NCI-H510A treated with DMSO at 0.1 percent for 48 hours (cell line): ENCODE measurements at regions not wholly inside any gene's neighbourhood (a gene's known extent, or its start where the extent isn't known, plus 50 kb on each side); places are given as distances from the start of the nearest gene placed in this dataset.
A peak's percentile ranks its signal among the peaks of the same experiment; 100 is the strongest.
"Not testable (repeated sequence)": the region's sequence is repeated elsewhere in the genome, so short reads cannot be mapped to it uniquely, and the experiment has no call there.

Experiments
- DNase-seq: peaks from one replicate; lab custom pipeline; 2025; lab: John Stamatoyannopoulos, UW

DNA sequence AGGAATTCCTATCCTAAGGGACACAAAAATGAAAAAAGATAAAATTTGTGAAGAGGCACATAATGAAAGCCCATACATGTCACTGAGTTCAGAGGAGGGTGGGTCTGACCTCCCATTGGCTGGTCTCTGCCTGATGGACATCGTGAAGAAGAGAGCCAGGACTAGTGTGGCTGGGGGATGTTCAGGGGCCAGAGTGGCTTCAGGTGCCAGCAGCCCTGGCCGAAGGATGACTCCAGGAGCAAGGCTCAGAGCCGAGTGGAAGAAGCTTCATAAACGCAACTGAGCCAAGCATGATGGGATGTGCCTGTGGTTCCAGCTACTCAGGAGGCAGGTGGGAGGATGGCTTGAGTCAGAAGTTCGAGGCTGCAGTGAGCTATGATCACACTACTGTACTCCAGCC is 56.9 kb upstream of the ATP5PO start:
- DNase-seq: no peak

DNA sequence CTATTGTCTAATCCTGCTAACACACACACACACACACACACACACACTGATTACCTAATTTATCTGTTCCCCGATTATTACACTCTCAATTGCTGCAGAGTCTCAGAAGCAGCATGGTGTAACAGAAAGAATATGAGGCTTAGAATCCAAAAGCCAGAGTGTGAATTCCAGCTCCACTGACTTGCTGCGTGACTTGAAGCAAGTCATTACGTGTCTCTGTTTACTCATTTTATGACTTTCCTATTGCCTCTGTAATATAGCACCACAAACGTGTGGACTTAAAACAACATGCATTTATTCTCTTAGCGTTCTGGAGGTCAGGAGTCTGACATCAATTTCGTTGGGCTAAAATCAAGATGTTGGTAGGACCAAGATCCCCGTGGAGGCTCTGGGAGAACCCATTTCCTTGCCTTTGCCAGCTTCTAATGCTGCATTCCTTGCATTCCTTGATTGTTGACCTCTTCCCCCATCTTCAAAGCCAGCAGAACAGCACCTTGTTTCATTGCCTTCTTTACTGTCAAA is 55.9 kb upstream of the ATP5PO start:
- peak; percentile 11 for DNase-seq

DNA sequence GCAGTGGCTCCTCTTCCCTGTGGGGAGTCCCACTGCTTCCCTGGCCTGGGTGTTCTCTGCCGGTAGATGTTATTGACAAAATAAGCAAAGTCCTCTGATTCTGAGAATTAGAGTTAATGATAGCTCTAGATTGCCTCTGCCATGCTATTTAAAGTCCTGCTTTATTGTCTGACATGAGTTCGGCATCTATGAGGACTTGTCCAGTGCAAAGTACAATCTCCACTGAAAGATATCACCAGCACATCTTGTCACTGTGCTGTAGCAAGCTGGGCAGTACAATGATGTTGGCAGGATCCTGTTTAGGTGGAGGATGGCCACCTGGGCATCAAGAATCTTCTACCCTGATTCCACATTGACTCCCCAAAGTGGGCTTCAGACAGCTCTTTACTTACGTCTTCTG is 54.0 kb upstream of the ATP5PO start:
- no peak for DNase-seq

DNA sequence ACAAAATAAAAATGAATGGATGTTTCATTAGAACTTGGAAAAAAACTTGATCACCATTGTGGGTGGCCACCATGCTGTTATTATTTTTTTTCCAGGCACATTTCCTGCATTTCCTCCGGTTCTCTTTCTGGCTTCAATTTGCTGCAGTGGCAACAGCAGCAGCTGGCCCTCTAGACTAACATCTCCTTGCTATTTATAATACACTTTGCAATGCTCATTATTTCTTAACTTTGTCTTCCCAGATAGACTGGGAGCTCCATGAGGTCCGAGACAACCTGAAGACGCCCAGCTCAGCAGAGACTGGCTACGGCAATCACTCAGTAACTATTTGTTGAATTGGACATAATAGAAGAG is 53.4 kb upstream of the ATP5PO start:
- DNase-seq: no peak

DNA sequence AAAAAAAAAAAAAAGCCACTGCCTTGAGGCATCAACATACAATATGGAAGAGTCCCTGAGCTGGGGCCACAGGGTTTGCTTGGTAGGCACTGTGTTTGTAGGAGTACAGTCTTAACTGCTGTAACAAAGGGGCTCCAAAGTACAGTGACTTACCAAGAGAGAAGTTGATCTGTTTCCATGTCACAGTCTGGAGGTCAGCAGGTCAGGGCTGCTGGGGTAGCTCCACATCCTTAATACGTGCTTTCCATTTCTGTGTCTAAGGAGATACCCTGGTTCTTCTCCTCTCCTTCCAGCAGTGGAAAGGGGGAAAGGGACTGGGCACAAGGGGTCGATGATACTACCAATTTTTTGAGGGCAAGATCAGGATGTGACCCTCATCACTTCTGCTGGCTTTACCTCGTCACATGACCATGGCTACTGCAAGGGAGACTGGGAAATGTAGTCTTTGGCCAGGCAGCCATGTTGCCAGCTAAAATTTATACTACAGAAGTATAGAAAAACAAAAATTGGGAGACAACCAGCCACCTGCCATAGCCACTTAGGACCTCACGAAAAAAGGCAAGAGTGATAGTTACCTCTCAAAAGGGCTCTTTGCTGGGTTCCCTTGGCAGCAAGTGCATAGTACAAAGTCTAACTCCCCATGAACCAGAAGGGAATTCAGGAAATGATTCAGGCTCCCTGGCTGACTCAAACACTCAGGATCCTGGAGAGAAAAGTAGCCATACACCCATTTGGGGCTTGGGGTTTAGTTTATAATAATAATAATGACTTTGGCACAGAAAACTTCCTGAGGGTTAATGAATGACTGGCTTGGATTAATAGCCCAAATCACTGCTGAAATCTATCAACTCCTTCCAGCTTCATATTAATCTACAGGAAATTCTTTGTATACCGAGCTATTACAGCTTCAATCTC is 52.7 kb upstream of the ATP5PO start:
- DNase-seq: no peak

DNA sequence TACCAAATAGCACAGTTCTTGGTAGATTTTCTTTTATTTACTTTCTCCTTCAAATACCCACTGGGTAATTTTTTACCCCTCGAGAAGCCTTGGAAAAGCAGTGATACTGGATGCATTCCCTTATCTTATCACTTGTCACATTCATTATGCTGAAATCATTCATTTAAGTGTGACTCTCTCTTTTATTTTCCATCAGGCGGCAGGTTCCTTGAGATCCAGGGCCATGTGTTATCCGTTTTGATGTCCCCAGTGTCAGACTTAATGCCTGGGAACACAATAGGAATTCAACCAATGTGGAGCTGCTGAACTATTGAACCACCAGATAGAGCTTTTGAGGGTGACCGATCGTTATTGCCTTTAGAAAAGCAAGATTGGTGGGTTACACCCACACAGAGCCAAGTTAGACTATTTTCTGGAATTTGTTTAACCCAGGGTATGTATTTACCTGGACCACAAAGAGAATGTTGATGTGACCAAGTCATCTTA is 51.5 kb upstream of the ATP5PO start:
- DNase-seq: no peak

DNA sequence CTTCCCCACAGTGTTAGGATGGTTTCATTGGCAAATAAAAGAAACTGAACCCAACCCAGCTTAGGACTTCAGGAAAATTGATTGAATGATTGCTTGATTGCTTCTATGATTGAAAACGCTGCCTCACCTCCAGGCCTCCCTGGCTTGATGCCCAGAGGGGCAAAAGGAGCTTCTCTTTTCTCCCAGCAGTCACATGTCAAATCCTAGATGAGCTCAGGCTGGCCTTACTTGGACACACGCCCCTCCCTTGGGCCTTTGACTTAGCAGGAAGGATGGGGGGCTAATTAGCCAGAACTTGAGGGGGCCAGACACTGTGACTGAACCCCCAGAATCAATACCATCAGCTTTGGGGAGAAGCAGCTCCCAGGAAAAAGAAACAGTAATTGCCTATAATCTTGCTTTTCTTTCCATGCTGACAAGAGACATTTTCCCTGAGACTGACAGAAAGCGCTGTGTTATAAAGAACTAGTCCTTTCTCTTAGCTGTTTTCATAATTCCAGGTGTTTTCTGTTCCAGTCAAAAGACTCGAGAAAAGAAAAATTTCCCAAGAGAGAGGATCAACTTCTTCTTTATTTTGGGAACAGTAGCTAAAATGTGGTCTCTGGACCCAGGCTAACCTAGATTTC is 50.8 kb upstream of the ATP5PO start:
- DNase-seq: no peak

DNA sequence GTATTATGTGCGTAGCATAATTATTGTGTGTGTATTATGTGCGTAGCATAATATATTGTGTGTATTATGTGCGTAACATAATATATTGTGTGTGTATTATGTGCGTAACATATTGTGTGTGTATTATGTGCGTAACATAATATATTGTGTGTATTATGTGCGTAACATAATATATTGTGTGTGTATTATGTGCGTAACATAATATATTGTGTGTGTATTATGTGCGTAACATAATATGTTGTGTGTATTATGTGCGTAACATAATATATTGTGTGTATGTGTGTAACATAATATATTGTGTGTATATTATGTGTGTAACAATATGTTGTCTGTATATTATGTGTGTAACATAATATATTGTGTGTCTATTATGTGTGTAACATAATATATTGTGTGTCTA is 50.1 kb upstream of the ATP5PO start:
- not testable (repeated sequence) for DNase-seq
